K562 (cell line): ENCODE measurements at regions not wholly inside any gene's neighbourhood (a gene's known extent, or its start where the extent isn't known, plus 50 kb on each side); places are given as distances from the start of the nearest gene placed in this dataset.

Source experiments
- ATAC-seq: fragments of 200-7000 bp; cut with Tn5 transposase; 3 replicates; pipeline ENCODE4 v1.9.1; 2020; ENCODE audit warnings: moderate library complexity
- BruUV-seq: library from RNA; stranded (reverse); fragments of 400-500 nt; replicated peaks from 2 replicates; lab custom pipeline; 2021; lab: Mats Ljungman, UMichigan
- CTCF ChIA-PET: fragments of 300-600 bp; formaldehyde crosslinking; extraction: SDS; loops from one replicate; lab custom pipeline; 2021; ENCODE audit warnings: low intra/inter-chr PET ratio; lab: Yijun Ruan, JAX
- POLR2A ChIA-PET: fragments of 300-600, 350-650 bp; sonication (Branson Sonifier 250); formaldehyde crosslinking; extraction: SDS; loops from one replicate; lab custom pipeline; 2021; ENCODE audit warnings: antibody characterized with exemption, inconsistent platforms; lab: Yijun Ruan, JAX
- DNase-seq, 4 experiments: peaks; one replicate each; pipeline versions ENCODE4 v3.0.0 to v3.0.0-alpha.2; 2011 to 2018; ENCODE audit warnings: low spot score in 3 of 4, mixed read lengths in 3 of 4; ENCODE audit errors: extremely low read depth in 1 of 4
- FAIRE-seq: peaks from 2 replicates; lab custom pipeline; 2011; peaks lifted over from hg19 to GRCh38; lab: Jason Lieb, UNC
- H2AFZ ChIP-seq: 2 replicates; pipeline ENCODE4 v1.6.0; 2011; ENCODE audit warnings: low read depth, low read length, control low read depth, inconsistent platforms
- H3K27ac ChIP-seq: fragments of 200-600 bp; 3 replicates; pipeline ENCODE4 v1.8.0; 2011; ENCODE audit warnings: low read depth, mild to moderate bottlenecking, control low read depth, inconsistent platforms, low read length, moderate library complexity, mixed read lengths; ENCODE audit errors: extremely low read depth
- H3K27me3 ChIP-seq, 2 experiments: fragments of 300-600 bp in 1 of 2; 2 replicates in 1 of 2; 3 replicates in 1 of 2; pipeline versions ENCODE4 v1.6.0 to v1.8.0; 2011; ENCODE audit warnings: inconsistent platforms in 2 of 2, low read length in 2 of 2, mild to moderate bottlenecking in 1 of 2, mixed read lengths in 1 of 2, moderate library complexity in 1 of 2; ENCODE audit not compliant: control insufficient read depth in 2 of 2, insufficient read depth in 2 of 2
- H3K36me3 ChIP-seq: fragments of 300-600 bp; 3 replicates; pipeline ENCODE4 v1.8.0; 2011; ENCODE audit warnings: mild to moderate bottlenecking, low read length, inconsistent platforms; ENCODE audit not compliant: control insufficient read depth, insufficient read depth
- H3K4me1 ChIP-seq, 2 experiments: fragments of 200-600 bp in 1 of 2; replicated peaks in 1 of 2; 2 replicates in 1 of 2; 3 replicates in 1 of 2; pipeline versions ENCODE4 v1.5.1 to v1.8.0; 2011; ENCODE audit warnings: inconsistent platforms in 2 of 2, low read length in 2 of 2, mild to moderate bottlenecking in 1 of 2, mixed read lengths in 1 of 2, moderate library complexity in 1 of 2; ENCODE audit not compliant: control insufficient read depth in 2 of 2, insufficient read depth in 2 of 2
- H3K4me2 ChIP-seq: 2 replicates; pipeline ENCODE4 v1.6.1; 2011; ENCODE audit warnings: low read length, control low read depth, inconsistent platforms, mixed read lengths; ENCODE audit not compliant: insufficient read depth
- H3K4me3 ChIP-seq: fragments of 200-600 bp; sonication (generic), shearing (Covaris generic); 2 replicates; pipeline ENCODE4 v1.5.1; 2016; ENCODE audit warnings: control low read depth, inconsistent platforms
- H3K79me2 ChIP-seq: fragments of 200-600 bp; 3 replicates; pipeline ENCODE4 v1.8.0; 2011; ENCODE audit warnings: low read length, inconsistent platforms; ENCODE audit not compliant: control insufficient read depth, insufficient read depth
- H3K9ac ChIP-seq, 2 experiments: 2 replicates each; pipeline versions ENCODE4 v1.6.0 to v1.6.1; 2011; ENCODE audit warnings: low read depth in 2 of 2, low read length in 2 of 2, control low read depth in 1 of 2, inconsistent platforms in 1 of 2, mild to moderate bottlenecking in 1 of 2, mixed read lengths in 1 of 2; ENCODE audit not compliant: insufficient read depth in 1 of 2
- H3K9me1 ChIP-seq: one replicate; pipeline ENCODE4 v1.6.0; 2011; ENCODE audit warnings: inconsistent platforms, mild to moderate bottlenecking, low read length, moderate library complexity; ENCODE audit not compliant: control insufficient read depth, insufficient read depth
- H3K9me3 ChIP-seq: replicated peaks from 2 replicates; pipeline ENCODE4 v1.5.1; 2011; ENCODE audit warnings: low read depth, low read length, inconsistent platforms; ENCODE audit not compliant: control insufficient read depth, insufficient read depth
- H4K20me1 ChIP-seq: replicated peaks from 2 replicates; pipeline ENCODE4 v1.6.1; 2011; ENCODE audit warnings: low read length, inconsistent platforms, mixed read lengths; ENCODE audit not compliant: control insufficient read depth, insufficient read depth
- ZNF316 ChIP-seq: fragments of 450-650 bp; IDR thresholded peaks from 2 replicates; pipeline ENCODE4 v1.6.1; 2016
- WGBS: fragments of 100-300 bp; shearing (Covaris generic); methylation state at CpG from one replicate; pipeline ENCODE4 v1.1.6; 2016; ENCODE audit warnings: low coverage, mixed read lengths; ENCODE audit not compliant: insufficient coverage; ENCODE audit errors: missing lambda C conversion rate; 5-methylcytosine and 5-hydroxymethylcytosine counted together
- in situ Hi-C: fragments of 300-500 bp; cut with MboI; formaldehyde crosslinking; loops from 4 replicates; pipeline ENCODE4 v1.15.0; 2018; ENCODE audit warnings: inconsistent platforms, mixed read lengths
- intact Hi-C: fragments of 100-400 bp; cut with micrococcal nuclease; formaldehyde crosslinking; loops from 2 replicates; pipeline ENCODE4 v1.14.2; 2022
- TF ChIP-seq, protein P1 (sequence below): sonication (generic); formaldehyde crosslinking; IDR thresholded peaks from 2 replicates; pipeline ENCODE4 v1.8.0; 2022; ENCODE audit warnings: missing genetic modification reagents, mild to moderate bottlenecking, borderline replicate concordance
- TF ChIP-seq, protein P2 (sequence below), 2 experiments: fragments of 200-800 bp in 1 of 2; sonication (Bioruptor generic) in 1 of 2; sonication (generic) in 1 of 2; formaldehyde crosslinking in 1 of 2; IDR thresholded peaks in 1 of 2; conservative IDR thresholded peaks in 1 of 2; 2 replicates each; pipeline versions ENCODE4 v1.5.0 to v1.6.1; 2016 to 2020; ENCODE audit warnings: missing compliant biosample characterization in 1 of 2, missing genetic modification characterization in 1 of 2, missing genetic modification reagents in 1 of 2

DNA sequence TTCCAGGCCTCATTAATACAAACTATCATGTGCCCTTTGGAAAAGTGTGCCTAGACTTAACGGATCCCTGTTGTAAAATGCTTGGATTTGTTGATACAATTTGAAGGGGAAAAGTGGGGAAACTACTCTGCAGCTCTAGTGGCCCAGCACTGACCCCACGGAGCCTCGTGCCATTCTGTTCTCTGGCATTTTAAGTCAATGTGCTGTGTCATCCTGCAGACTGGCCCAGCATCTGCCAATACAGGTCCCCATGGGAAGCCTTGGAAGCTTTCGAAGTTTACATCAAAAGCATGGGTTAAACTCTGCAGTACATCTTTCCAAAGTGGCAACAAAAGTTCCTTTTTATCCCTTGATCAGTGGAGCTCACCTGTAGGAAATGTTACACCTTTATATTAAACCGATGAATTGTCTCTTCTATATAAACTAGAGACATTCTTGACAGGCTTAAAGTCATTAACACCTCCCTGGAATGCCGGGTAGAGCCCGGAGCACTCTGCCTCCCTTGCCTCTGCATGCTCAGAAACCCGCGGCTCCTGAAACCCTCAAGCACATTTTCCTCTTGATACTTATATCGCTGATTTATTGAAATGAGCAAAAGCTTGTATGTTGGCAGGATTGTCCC, 596.0 kb upstream of the ADAMTS16 start:
- Histone ChIP-seq H3K9ac (no peak overlapping the region), H3K9me1 (no peaks in the 10 kb centered on the region), H3K27me3 (no peaks in the 10 kb centered on the region), H3K27ac (no peak overlapping the region), H3K36me3 (no peaks in the 10 kb centered on the region), H3K9me3 (no peaks in the 10 kb centered on the region), H3K4me1 (no peaks in the 10 kb centered on the region), H4K20me1 (no peaks in the 10 kb centered on the region), H2AFZ (no peak overlapping the region), H3K4me3 (no peak overlapping the region), H3K79me2 (no peaks in the 10 kb centered on the region), H3K4me2 (no peak overlapping the region)
- no peak for TF ChIP-seq ZNF316
- 0% methylated on average over 10 of the region's 10 CpGs for WGBS
- ChIA-PET CTCF (no interaction called here), POLR2A (interaction anchor here (0.6 kb wide), 1 partner anchor 13 kb away, joined by 3 read pairs; no protein-coding TSS in a partner anchor)
- in situ Hi-C loops (no loop called here), intact Hi-C loops (no loop called here)
- DNase-seq = no peak
- no TSS peak for BruUV-seq
- no peak for FAIRE-seq
- ATAC-seq = no peak

DNA sequence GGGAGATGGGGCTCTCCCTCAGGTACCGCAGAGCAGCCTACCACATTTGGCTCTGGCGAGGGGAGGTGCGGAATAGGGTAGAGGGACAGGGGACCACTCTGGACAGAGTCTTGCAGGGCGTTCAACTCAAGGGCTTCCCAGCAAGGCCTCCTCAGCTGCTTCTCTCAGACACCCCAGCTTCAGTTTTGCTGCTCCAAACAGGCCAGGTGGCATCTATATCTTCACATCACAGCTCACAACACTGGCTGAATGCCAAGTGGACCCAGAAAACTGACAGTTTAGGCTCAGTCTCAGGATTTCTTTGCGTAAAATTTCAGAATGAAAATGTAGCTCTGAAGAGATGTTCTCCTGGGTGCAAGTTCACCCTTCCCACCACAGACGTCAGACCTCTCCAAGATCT, 592.6 kb upstream of the ADAMTS16 start:
- H3K9ac ChIP-seq = no peak overlapping the region
- intact Hi-C loops = no loop called here
- DNase-seq (no peak), FAIRE-seq (no peak), ATAC-seq (no peak)
- no peak overlapping the region for H3K4me3 ChIP-seq
- no peak overlapping the region for H2AFZ ChIP-seq
- no peaks in the 10 kb centered on the region for H3K36me3 ChIP-seq
- no peaks in the 10 kb centered on the region for H3K9me1 ChIP-seq
- POLR2A ChIA-PET = no interaction called here
- no peaks in the 10 kb centered on the region for H3K27me3 ChIP-seq
- WGBS = 4% methylated on average over 6 of the region's 6 CpGs
- CTCF ChIA-PET = no interaction called here
- BruUV-seq = no TSS peak
- TF ChIP-seq, protein P1, sequence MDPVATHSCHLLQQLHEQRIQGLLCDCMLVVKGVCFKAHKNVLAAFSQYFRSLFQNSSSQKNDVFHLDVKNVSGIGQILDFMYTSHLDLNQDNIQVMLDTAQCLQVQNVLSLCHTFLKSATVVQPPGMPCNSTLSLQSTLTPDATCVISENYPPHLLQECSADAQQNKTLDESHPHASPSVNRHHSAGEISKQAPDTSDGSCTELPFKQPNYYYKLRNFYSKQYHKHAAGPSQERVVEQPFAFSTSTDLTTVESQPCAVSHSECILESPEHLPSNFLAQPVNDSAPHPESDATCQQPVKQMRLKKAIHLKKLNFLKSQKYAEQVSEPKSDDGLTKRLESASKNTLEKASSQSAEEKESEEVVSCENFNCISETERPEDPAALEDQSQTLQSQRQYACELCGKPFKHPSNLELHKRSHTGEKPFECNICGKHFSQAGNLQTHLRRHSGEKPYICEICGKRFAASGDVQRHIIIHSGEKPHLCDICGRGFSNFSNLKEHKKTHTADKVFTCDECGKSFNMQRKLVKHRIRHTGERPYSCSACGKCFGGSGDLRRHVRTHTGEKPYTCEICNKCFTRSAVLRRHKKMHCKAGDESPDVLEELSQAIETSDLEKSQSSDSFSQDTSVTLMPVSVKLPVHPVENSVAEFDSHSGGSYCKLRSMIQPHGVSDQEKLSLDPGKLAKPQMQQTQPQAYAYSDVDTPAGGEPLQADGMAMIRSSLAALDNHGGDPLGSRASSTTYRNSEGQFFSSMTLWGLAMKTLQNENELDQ (CRISPR knock-in tag) = no peak
- TF ChIP-seq, protein P2, sequence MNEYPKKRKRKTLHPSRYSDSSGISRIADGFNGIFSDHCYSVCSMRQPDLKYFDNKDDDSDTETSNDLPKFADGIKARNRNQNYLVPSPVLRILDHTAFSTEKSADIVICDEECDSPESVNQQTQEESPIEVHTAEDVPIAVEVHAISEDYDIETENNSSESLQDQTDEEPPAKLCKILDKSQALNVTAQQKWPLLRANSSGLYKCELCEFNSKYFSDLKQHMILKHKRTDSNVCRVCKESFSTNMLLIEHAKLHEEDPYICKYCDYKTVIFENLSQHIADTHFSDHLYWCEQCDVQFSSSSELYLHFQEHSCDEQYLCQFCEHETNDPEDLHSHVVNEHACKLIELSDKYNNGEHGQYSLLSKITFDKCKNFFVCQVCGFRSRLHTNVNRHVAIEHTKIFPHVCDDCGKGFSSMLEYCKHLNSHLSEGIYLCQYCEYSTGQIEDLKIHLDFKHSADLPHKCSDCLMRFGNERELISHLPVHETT (CRISPR knock-in tag; conservative IDR thresholded peaks at IDR 0.05 in 1 of 2, IDR thresholded peaks at IDR 0.05 in 1 of 2) = no peak
- TF ChIP-seq, all 486 proteins: peak for 0
- no peaks in the 10 kb centered on the region for H3K4me1 ChIP-seq
- in situ Hi-C loops = no loop called here
- no peaks in the 10 kb centered on the region for H3K9me3 ChIP-seq
- H4K20me1 ChIP-seq = no peaks in the 10 kb centered on the region
- H3K27ac ChIP-seq = no peak overlapping the region
- H3K79me2 ChIP-seq = no peaks in the 10 kb centered on the region
- no peak overlapping the region for H3K4me2 ChIP-seq
